Kidney epithelial cell (primary cell): ENCODE measurements at regions not wholly inside any gene's neighbourhood (a gene's known extent, or its start where the extent isn't known, plus 50 kb on each side); places are given as distances from the start of the nearest gene placed in this dataset.
"Not testable (repeated sequence)": the region's sequence is repeated elsewhere in the genome, so short reads cannot be mapped to it uniquely, and the experiment has no call there.

Experiments
- DNase-seq: peaks from one replicate; pipeline ENCODE4 v3.0.0-alpha.2; 2010; ENCODE audit warnings: low read depth
- H3K27me3 ChIP-seq: 2 replicates; pipeline ENCODE4 v1.6.0; 2011; ENCODE audit warnings: low read length; ENCODE audit not compliant: control insufficient read depth, insufficient read depth
- H3K36me3 ChIP-seq: 2 replicates; pipeline ENCODE4 v1.5.1; 2011; ENCODE audit warnings: low read length; ENCODE audit not compliant: control insufficient read depth, insufficient read depth
- H3K4me3 ChIP-seq: 2 replicates; pipeline ENCODE4 v1.5.1; 2011; ENCODE audit warnings: low read depth, mild to moderate bottlenecking, control low read depth, low read length
- TF ChIP-seq, protein P1 (sequence below): IDR thresholded peaks from 2 replicates; pipeline ENCODE4 v1.5.1; 2011; ENCODE audit warnings: mild to moderate bottlenecking, moderate library complexity, low read length, control low read depth, inconsistent platforms; ENCODE audit not compliant: insufficient read depth, poor library complexity, severe bottlenecking

DNA sequence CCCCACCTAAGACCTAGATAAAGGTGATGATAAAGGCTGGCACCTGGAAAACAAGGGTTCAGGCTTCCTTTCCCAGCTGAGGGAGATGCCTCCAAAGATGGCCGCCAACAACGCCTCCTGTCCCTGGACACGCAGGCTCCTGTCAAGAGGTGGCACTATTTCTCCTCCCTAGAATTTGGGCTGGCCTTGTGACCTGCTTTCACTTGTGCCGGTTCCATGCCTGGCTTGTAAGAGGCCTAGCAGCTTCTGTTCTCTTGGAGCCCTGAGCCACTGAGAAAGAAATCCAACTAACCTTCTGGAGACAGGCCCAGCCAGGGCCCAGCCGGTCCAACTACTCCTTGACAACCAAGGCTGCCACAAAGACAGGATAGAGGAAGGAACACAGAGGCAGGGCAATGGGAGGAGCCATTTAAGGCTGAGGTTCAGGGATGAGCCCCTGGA is 60.2 kb upstream of the RALY start:
- peaks cover 2% of the 10 kb centered on the region for H3K27me3 ChIP-seq
- TF ChIP-seq, protein P1, sequence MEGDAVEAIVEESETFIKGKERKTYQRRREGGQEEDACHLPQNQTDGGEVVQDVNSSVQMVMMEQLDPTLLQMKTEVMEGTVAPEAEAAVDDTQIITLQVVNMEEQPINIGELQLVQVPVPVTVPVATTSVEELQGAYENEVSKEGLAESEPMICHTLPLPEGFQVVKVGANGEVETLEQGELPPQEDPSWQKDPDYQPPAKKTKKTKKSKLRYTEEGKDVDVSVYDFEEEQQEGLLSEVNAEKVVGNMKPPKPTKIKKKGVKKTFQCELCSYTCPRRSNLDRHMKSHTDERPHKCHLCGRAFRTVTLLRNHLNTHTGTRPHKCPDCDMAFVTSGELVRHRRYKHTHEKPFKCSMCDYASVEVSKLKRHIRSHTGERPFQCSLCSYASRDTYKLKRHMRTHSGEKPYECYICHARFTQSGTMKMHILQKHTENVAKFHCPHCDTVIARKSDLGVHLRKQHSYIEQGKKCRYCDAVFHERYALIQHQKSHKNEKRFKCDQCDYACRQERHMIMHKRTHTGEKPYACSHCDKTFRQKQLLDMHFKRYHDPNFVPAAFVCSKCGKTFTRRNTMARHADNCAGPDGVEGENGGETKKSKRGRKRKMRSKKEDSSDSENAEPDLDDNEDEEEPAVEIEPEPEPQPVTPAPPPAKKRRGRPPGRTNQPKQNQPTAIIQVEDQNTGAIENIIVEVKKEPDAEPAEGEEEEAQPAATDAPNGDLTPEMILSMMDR: peak; percentile 28
- H3K4me3 ChIP-seq: no peak overlapping the region
- H3K36me3 ChIP-seq: no peaks in the 10 kb centered on the region
- no peak for DNase-seq

DNA sequence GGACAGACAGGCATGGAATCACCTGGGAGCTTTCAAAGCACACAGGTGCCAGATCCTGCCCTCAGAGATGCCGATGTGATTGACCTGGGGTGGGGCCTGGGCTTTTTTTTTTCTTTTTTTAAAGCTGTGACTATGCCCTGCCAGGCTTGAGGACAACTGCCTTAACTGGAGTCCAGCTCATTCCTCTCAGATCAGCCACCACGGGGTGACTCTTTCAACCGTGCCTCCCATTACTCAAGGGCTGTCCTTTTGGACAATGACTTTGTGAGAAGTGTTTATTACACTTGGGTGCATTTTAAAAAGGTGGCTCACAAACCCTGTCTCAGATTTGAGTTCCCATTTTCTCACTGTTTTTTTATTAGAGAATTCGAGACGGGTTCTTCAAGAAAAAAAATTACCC is 57.1 kb upstream of the RALY start:
- Histone ChIP-seq H3K4me3 (no peak overlapping the region), H3K36me3 (no peaks in the 10 kb centered on the region), H3K27me3 (no peaks in the 10 kb centered on the region)
- DNase-seq: no peak
- TF ChIP-seq, protein P1: no peak

DNA sequence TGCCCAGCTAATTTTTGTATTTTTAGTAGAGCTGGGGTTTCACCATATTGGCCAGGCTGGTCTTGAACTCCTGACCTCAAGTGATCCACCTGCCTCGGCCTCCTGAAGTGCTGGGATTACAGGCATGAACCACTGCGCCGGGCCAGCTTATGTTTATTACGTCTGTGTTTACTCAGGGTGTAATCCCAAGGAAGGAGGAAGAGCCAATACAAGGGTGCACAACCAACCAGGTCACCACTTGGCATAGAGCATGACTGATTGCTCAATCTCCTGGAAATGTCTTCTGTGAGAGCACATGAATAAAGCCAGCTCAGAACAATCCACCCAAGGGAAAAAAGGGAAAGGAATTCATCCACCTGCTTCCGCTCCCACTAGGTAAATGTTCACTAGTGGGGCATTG is 54.7 kb upstream of the RALY start:
- not testable (repeated sequence) for H3K4me3 ChIP-seq, H3K36me3 ChIP-seq, H3K27me3 ChIP-seq, DNase-seq

DNA sequence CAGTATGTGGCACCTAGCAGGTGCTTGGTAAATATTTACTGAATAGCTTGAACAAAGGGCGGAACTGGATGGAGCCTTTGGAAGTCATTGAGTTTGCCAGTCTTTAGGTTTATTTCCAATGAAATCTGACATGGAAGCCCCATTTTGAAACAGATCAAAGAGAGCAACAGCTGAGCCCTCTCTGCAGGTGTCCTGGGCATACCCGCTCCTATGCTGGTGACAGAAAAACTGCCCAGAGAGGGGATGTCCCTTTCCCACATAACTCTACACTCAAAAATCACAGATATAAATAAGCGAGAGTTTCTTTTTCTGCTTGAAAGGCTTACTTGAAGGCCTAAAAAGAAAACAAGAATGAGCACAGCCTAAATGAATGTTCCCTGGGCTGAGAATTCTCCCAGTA is 53.0 kb upstream of the RALY start:
- TF ChIP-seq, protein P1: no peak
- Histone ChIP-seq H3K36me3 (no peaks in the 10 kb centered on the region), H3K4me3 (no peak overlapping the region), H3K27me3 (no peaks in the 10 kb centered on the region)
- DNase-seq: no peak
